SKM-1 (cell line): ENCODE measurements at regions not wholly inside any gene's neighbourhood (a gene's known extent, or its start where the extent isn't known, plus 50 kb on each side); places are given as distances from the start of the nearest gene placed in this dataset.
"Not testable (repeated sequence)": the region's sequence is repeated elsewhere in the genome, so short reads cannot be mapped to it uniquely, and the experiment has no call there.

Source experiments
- DNase-seq: peaks from one replicate; lab custom pipeline; 2025; ENCODE audit not compliant: unreplicated experiment; lab: John Stamatoyannopoulos, UW

DNA sequence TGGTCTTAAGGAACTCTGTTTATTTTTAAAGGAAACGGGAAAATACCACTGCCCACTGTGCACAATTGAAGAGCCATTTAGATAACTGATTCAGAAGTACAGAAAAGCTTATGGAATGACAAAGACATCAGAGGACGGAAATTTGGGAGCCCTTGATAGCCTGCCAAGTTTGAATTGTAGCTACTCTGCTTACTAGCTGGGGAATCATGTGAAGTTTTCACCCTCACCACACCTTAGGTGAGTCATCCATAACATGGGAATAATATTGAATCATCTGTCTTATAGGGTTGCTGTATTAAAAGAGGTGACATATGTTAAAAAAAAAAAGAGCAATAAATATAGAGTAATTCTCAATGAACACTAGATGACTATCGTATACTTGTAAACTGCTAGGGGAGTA is 1104.2 kb downstream of the GATA3 start:
- DNase-seq, result no peak

DNA sequence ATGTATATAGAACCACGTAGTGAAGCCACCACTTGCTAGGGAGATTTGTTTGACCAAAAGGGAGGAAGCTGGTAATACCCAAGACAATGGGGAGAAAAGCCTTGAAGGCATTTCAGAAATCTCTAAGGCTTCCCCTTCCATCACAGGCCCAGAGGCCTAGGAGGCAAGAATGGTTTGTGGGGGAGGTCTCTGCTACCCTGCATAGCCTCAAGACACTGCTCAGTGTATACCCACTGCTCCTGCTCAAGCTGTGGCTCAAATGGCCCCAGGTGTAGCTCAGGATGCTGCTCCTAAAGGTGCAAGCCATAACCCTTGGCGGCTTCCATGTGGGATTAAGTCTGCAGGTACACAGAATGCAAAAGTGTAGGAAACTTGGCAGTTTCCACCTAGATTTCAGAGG is 1105.8 kb downstream of the GATA3 start:
- no peak for DNase-seq

DNA sequence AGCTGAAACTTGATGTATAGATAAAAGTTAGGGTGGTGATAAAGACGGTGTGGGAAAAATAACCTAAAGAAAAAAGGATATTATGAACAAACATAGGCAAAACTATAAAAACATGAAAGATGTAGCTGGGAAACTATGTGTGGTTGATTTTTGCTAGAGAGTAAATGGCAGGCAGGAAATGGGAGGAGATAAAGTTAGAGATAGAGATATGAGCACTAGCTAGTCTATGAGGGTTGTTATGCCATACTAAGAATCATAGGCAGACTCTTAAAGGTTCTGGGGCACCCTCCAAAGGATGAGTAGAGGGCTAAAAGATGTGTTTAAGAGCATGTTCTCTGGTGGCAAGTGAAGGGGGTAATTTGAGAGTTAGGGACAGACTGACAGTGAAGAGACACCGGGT is 1109.2 kb downstream of the GATA3 start:
- DNase-seq, result no peak

DNA sequence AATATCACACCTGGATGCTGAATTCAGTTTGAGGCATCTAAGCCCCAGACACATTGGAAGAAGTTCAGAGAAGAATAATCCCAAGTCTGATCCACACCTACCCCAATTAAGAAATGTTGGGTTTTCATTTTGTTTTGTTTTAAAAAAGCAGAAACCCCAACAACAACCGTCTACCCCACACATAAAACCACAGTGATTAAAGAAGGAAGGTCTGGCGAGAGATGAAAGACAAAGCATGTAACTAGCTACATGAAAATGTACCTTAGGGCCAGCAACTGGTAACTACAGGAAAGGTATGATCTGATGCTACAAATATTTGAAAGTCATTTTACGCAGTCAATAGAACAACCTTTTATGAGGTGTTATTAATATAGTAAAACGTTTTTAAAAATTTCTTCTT is 1112.3 kb downstream of the GATA3 start:
- no peak for DNase-seq

DNA sequence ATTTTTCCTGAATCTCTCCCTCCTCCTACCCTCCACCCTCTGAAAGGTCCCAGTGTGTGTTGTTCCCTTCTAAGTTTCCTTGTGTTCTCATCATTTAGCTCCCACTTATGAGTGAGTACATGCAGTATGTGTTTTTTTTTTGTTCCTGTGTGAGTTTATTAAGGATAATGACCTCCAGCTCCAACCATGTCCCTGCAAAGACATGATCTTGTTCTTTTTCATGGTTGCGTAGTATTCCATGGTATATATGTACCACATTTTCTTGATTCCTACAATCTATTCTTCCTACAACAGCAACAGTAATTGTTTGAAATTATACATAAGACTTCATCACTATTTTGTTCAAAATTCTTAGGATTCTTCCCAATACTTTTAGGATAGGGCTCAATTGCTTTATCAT is 1117.8 kb downstream of the GATA3 start:
- DNase-seq, result no peak

DNA sequence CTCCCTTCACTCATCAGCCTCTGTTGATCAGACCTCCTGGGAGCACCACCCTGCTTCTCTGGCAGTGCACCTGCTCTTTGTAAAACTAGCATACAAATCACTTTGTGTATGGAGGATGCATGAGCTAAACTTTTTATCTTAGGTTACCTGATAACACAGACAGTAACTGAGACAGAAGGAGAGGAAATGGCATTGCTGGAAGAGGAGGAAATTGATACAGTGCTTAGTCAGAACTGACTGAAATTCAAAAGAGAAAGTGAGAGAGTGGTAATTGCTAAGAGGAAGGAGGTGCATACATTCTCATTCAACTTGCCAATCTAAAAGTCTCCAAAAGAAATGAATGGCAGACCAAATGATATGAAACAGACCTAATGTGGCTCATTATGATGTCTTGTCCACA is 1120.7 kb downstream of the GATA3 start:
- DNase-seq, result no peak

DNA sequence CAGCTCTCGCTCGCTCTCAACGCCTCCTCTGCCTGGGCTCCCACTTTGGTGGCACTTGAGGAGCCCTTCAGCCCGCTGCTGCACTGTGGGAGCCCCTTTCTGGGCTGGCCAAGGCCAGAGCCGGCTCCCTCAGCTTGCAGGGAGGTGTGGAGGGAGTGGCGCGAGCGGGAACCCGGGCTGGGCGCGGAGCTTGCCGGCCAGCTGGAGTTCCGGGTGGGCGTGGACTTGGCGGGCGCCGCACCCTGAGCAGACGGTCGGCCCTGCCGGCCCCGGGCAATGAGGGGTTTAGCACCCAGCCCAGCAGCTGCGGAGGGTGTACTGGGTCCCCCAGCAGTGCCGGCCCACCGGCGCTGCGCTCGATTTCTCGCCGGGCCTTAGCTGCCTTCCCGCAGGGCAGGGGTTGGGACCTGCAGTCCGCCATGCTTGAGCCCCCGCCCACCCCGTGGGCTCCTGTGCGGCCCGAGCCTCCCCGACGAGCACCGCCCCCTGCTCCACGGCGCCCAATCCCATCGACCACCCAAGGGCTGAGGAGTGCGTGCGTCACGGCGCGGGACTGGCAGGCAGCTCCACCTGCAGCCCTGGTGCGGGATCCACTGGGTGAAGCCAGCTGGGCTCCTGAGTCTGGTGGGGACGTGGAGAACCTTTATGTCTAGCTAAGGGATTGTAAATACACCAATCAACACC is 1128.9 kb downstream of the GATA3 start:
- DNase-seq, result not testable (repeated sequence)

DNA sequence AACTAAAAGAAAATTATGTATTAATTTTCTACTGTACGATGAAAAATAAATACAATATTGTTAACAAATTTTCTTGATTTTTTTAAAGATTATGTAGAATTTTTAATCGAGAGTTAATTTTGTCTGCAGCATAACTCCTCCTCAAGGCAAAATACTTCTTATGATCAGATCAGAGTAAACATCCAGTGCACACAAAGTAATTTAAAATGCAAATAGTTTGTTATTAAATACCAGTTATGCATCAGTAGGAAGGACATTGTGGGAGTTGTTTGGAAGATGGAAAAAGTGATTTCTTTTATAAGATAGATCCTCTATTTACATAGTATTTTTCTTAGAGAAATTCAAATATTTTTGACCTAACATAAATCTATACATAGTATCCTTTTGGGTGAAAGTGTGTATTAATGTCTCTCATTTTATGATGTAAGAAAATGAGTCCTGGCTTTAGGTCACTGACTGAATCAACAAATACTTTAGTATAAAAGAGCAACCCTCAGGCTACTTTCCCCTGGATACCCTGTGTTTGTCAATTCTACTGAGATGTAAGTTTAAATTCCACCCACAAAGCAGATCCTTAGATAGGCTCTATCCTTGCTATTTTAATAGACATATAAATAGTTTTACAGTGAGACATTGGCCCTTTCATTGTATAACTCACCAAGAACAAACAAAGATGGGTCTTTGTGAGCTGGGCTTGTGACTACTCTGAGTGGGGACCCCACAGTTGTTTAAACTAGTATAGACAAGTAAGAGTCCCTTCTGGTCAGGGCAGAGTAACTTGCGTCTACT is 1133.7 kb downstream of the GATA3 start:
- no peak for DNase-seq

DNA sequence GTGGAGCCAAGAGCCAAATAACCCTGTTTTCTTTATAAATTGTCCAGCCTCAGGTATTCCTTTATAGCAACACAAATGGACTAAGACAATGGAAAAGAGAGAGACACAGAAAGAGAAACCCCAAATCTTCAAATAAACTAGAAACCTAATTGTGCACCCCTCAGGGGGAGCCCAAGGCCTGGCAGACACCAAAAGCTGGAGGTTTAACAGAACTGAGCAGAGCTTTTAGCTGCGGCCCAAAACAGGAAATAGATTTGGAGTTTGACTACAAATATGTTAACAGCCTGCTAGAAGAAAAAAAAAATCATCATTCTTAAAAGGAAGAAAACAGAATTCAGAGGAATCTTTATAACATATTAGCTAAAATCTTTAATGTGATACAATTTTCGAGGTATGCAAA is 1135.0 kb downstream of the GATA3 start:
- no peak for DNase-seq

DNA sequence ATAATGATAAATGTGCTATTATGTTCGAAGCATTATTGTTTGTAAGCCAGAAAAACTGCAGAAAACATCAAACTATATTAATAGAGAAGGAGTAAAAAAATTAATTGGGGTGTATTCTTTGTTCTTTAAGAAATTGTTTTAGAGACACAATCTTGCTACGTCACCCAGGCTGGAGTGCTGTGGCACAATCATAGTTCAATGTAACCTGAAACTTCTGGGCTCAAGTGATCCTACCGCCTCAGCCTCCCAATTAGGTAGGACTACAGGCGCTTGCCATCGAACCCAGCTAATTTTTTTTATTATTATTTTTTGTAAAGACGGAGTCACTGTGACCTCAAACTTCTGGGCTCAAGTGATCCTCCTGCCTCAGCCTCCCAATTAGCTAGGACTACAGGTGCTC is 1138.6 kb downstream of the GATA3 start:
- DNase-seq, result no peak

DNA sequence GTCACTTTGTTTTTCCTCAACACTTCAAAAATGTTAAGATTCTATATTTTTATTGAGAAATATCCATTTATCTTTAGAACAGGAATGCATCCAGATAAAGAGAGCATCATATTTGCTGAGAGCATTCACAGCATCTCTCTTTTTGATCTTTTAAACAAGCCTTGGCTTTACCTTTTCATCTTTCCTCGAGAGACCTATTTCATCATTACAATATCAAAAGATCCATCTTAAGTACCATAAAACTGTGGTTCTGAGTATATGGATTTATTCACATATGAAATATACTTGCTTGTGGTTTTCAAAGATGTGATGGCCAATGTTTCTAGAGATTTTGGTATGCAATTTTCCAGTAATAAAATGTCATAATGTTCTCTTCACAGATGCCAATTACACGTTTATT is 1140.9 kb downstream of the GATA3 start:
- no peak for DNase-seq

DNA sequence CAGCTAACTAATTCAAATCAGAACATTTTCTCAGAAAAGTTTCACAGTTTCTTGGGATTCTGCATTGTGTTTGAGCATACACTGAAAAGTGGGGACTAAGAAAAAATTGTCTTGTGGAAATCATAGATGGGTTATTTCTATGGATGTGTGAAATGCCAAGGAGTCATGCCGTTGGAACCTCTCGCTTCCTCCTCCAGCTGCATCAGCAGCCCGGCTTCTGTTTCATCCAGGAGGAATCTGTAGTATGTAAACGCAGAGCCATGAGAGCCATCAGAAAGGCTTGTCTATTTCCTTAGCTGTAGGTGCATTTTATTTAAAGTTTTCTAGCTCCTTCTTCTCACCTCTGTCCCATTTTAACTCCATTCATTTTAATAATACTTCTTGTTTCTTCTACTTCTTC is 1144.1 kb downstream of the GATA3 start:
- no peak for DNase-seq

DNA sequence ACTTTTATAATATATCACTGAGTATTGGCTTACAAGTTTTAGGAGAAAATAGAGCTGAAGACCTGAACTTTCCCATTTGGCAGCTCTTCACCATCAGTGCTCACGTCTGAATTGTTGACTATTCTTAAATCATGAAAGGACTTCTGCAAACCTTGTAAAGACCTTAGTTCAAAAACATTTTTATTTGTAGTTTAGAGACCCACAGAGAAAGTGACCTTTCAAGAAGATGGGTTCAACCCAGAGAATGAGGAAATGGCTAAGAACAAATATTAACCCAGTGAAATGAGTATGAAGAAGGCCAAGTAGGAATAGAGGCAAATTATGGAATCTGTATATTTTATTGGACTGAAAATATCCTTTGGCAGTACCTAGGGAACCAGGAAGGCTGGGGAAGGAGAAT is 1151.1 kb downstream of the GATA3 start:
- DNase-seq, result no peak

DNA sequence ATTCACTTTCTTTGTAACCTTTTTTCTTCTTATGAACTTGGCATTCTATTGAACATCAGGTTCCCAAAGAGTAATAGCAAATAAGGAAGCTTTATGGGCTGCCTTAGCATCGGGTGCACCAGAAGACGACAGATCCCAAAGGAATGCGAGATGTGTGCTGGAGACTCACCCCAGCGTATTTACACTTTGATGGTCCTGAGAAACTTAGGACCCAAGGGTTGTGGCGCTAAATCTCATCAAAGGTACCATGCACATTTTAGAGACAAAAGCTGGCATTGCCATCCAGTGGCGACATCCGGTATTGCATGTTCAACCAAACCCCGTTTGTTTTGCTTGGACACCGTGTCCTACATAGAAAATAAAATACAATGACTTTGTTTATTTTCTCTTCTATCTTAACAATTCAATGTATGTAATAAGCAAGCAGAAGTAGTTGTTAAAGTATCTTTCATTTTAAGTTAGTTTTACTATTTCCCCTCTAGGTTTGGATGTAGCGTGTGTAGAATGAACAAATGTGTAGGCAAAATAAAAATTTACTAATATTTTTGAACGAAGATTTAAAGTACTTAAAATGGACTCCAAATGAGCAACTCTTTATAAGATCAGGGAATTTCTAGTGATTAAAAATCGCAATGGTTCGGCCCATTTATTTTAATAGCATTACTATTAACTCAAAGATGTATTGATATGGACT is 1154.8 kb downstream of the GATA3 start:
- no peak for DNase-seq

DNA sequence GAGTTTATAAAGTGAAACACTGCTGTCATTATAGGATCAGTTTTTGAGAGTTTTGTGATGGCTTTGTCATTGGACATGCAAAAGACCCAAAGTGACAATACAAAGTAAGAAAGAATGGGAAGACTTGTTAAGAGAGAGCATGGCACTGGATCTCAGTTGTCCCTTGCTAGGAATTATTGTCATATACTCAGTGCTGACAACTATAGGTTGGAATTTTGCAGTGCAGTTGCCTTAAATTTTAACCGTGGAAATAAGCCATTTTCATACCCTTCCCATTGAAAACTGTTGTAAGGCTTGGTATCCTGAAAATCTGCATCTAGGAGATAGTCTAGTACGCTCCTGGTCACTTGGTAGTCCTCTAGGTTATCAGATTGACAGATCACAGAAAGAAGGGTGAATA is 1156.7 kb downstream of the GATA3 start:
- no peak for DNase-seq

DNA sequence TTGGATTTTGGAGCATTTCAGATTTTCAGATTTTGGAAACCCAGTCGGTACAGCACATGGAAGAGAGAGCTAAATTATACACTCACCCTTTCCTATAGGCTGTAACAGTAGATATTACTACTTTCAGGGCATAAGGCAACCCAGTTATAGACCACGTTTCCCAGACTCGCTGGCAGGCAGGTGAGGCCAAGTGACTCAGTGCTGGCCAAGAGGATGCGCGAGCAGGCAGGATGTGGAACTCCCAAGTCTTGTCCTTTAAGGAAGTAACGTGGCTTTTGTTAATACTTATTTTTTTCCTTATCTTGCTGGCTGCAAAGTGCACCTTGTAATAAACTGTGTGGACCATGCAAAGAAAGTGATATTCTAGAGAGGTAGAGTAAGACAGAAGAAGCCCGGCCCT is 1160.1 kb downstream of the GATA3 start:
- no peak for DNase-seq

DNA sequence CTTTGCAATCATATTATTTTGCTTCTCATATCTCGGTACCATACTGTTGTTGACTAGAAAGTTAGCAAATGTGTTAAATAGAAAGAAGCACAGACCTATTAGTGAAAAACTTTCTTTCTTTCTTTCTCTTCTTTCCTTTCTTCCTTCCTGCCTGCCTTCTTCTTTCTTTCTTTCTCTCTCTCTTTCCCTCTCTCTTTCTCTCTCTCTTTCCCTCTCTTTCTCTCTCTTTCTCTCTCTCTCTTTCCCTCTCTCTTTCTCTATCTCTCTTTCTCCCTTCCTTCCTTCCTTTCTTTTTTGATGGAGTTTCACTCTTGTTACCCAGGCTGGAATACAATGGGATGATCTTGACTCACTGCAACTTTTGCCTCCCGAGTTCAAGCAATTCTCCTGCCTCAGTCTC is 1160.6 kb downstream of the GATA3 start:
- DNase-seq, result no peak

DNA sequence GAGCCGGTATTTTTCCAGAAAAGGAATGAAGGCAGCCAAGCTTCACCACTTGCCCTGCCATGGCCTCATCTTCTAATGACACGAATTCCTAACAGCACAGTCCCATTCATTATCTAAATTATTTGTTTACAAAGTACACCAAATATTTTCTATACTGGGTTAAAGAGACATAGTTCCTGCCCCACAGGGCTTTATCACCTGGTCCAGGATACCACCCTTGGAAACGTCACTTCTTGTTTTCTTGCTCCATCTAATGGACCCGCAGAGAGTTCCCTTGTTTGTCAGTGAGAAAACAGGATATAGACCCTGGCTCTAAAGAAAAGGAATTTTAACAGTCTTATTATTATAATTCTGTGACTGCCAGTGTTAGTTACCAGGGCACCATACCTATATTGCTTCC is 1165.4 kb downstream of the GATA3 start:
- no peak for DNase-seq

DNA sequence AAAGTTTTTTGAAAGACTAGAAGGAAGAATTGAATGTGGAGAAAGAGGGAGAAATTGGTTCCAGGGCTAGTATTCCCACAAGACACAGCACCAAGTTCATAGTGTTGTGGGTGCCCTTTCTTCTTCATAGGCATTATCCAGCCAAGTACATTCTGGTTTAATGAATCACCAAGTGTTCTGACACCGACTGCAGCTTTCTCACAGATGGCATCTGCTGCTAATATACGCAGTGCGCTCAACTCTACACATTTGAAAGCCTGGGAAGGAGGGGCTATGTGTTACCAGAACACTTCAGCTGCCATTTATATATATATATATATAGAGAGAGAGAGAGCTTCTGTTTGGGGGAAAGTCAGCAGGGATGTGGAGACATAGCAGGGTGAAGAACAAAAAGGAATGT is 1168.4 kb downstream of the GATA3 start:
- no peak for DNase-seq

DNA sequence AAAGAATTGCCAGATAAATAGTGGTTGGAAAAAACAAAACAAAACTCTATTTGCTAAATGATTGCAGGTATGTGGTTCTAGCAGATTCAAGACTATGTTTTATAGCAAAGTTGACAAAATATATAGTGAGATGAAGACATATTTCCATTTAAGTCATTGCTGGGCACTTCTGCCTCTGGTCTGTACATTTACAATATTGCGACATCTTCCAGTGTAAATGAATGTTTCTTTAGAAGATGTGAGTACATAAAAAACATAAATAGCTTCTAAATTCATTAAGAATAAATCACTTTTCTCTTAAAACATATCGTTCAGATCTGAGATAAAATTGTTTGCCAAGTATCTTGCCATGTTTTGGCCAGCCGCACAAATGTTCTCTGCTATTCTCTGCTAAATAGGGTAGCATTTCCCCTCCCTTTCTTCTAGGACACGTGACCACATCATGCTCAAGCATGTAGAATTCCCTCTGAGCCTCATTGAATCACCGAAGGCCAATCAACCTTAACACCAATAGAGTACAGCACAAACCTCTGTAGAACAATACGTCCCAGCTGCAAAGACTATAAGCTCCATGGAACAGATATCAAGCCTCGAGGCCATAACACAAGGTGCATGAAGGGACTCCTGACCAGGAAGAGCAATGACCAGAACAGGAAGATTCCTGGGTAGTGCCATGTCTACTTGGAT is 1173.3 kb downstream of the GATA3 start:
- no peak for DNase-seq

DNA sequence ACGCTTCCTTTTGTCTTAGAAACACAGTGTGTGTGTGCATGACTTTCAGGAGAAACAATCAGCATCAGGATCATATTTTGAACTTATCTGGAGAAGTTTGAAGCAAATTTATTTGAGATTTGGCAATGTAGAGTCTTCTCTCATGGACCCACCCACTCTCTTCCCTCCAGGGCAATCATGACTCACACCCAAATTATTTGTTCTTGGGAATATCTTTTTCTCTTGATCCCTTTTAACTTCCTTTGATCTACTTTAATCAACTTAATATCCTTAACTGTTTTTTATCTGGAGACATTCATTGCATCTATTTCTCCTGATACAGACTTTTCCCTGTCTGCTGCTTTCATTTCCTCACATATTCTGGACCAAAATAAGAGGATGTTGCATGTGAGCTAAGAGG is 1174.3 kb downstream of the GATA3 start:
- no peak for DNase-seq
